GM19351 (cell line): ENCODE measurements at regions not wholly inside any gene's neighbourhood (a gene's known extent, or its start where the extent isn't known, plus 50 kb on each side); places are given as distances from the start of the nearest gene placed in this dataset.

ENCODE experiments used
- ATAC-seq: cut with Tn5 transposase; IDR thresholded peaks from one replicate; pipeline ENCODE4 v1.9.1; 2021; ENCODE audit warnings: mild to moderate bottlenecking, moderate library complexity; ENCODE audit not compliant: unreplicated experiment

- ATAC-seq, result no peak
These were observed 793.8 kb downstream of the PLA2G4A start for GRCh38 chr1:187622545-187622944.

- no peak for ATAC-seq
These were observed 796.2 kb downstream of the PLA2G4A start for GRCh38 chr1:187624812-187625545.

- no peak for ATAC-seq
These were observed 797.3 kb downstream of the PLA2G4A start for GRCh38 chr1:187626056-187626455.

GRCh38 chr1:187627516-187627915, 798.8 kb downstream of the PLA2G4A start:
- no peak for ATAC-seq

- ATAC-seq, result no peak
These were observed 800.3 kb downstream of the PLA2G4A start for GRCh38 chr1:187629075-187629474.

- ATAC-seq, result no peak
These were observed 802.1 kb downstream of the PLA2G4A start for GRCh38 chr1:187630653-187631380.

- no peak for ATAC-seq
These were observed 802.6 kb downstream of the PLA2G4A start for GRCh38 chr1:187631381-187631675.

- ATAC-seq, result no peak
These were observed 803.2 kb downstream of the PLA2G4A start for GRCh38 chr1:187631984-187632383.

GRCh38 chr1:187634940-187635339, 806.2 kb downstream of the PLA2G4A start:
- no peak for ATAC-seq

GRCh38 chr1:187638733-187639434, 810.1 kb downstream of the PLA2G4A start:
- no peak for ATAC-seq

GRCh38 chr1:187641015-187641414, 812.3 kb downstream of the PLA2G4A start:
- no peak for ATAC-seq

GRCh38 chr1:187641463-187641862, 812.7 kb downstream of the PLA2G4A start:
- no peak for ATAC-seq

GRCh38 chr1:187641907-187642306, 813.2 kb downstream of the PLA2G4A start:
- ATAC-seq, result no peak

GRCh38 chr1:187645651-187646050, 816.9 kb downstream of the PLA2G4A start:
- no peak for ATAC-seq

- no peak for ATAC-seq
These were observed 817.9 kb downstream of the PLA2G4A start for GRCh38 chr1:187646536-187647107.

- no peak for ATAC-seq
These were observed 819.3 kb downstream of the PLA2G4A start for GRCh38 chr1:187648091-187648490.

- ATAC-seq, result no peak
These were observed 825.9 kb downstream of the PLA2G4A start for GRCh38 chr1:187654635-187655034.

- no peak for ATAC-seq
These were observed 826.4 kb downstream of the PLA2G4A start for GRCh38 chr1:187655104-187655503.

- no peak for ATAC-seq
These were observed 836.7 kb downstream of the PLA2G4A start for GRCh38 chr1:187665483-187665882.

- no peak for ATAC-seq
These were observed 852.1 kb downstream of the PLA2G4A start for GRCh38 chr1:187680823-187681222.

- no peak for ATAC-seq
These were observed 853.4 kb downstream of the PLA2G4A start for GRCh38 chr1:187682112-187682511.

- no peak for ATAC-seq
These were observed 856.6 kb downstream of the PLA2G4A start for GRCh38 chr1:187685333-187685732.
